Fibroblast of pulmonary artery (primary cell): ENCODE measurements at regions not wholly inside any gene's neighbourhood (a gene's known extent, or its start where the extent isn't known, plus 50 kb on each side); places are given as distances from the start of the nearest gene placed in this dataset.
A peak's percentile ranks its signal among the peaks of the same experiment; 100 is the strongest.

Source experiments
- DNase-seq: peaks from one replicate; pipeline ENCODE4 v3.0.0-alpha.2; 2010; ENCODE audit warnings: low read depth
- H3K4me3 ChIP-seq: replicated peaks from 2 replicates; pipeline ENCODE4 v1.5.1; 2011; ENCODE audit warnings: low read depth, mild to moderate bottlenecking, control low read depth, low read length, moderate library complexity
- CTCF ChIP-seq: IDR thresholded peaks from 2 replicates; pipeline ENCODE4 v1.5.1; 2011; ENCODE audit warnings: mild to moderate bottlenecking, control low read depth, low read length, inconsistent platforms; ENCODE audit errors: missing control alignments

GRCh38 chr2:215755641-215756345 is 257.6 kb downstream of the MREG start:
- no peak overlapping the region for H3K4me3 ChIP-seq
- DNase-seq = no peak
- TF ChIP-seq CTCF = no peak

- no peak overlapping the region for H3K4me3 ChIP-seq
- TF ChIP-seq CTCF = no peak
- no peak for DNase-seq
Observed at GRCh38 chr2:215754546-215754945, 258.8 kb downstream of the MREG start.

- no peak for DNase-seq
- TF ChIP-seq CTCF = no peak
- no peak overlapping the region for H3K4me3 ChIP-seq
Observed at GRCh38 chr2:215753808-215754207, 259.5 kb downstream of the MREG start.

- H3K4me3 ChIP-seq = no peak overlapping the region
- DNase-seq = no peak
- no peak for TF ChIP-seq CTCF
Observed at GRCh38 chr2:215752991-215753390, 260.4 kb downstream of the MREG start.

GRCh38 chr2:215752436-215752835 is 260.9 kb downstream of the MREG start:
- TF ChIP-seq CTCF = no peak
- H3K4me3 ChIP-seq = no peak overlapping the region
- no peak for DNase-seq

GRCh38 chr2:215751911-215752272 is 261.5 kb downstream of the MREG start:
- TF ChIP-seq CTCF = no peak
- H3K4me3 ChIP-seq = no peak overlapping the region
- no peak for DNase-seq

- DNase-seq = peak; percentile 80
- H3K4me3 ChIP-seq = no peak overlapping the region
- no peak for TF ChIP-seq CTCF
Observed at GRCh38 chr2:215751200-215751910, 262.0 kb downstream of the MREG start.
